PC-9 (cell line): ENCODE measurements at regions not wholly inside any gene's neighbourhood (a gene's known extent, or its start where the extent isn't known, plus 50 kb on each side); places are given as distances from the start of the nearest gene placed in this dataset.

Source experiments
- CTCF ChIP-seq: fragments of 200-600 bp; sonication (generic); conservative IDR thresholded peaks from 2 replicates; pipeline ENCODE4 v1.6.1; 2017; ENCODE audit warnings: mixed run types, antibody characterized with exemption, mild to moderate bottlenecking, moderate library complexity
- EZH2 ChIP-seq: fragments of 200-600 bp; sonication (generic); IDR thresholded peaks from 2 replicates; pipeline ENCODE4 v1.8.0; 2017; ENCODE audit warnings: antibody characterized with exemption, low read depth

GRCh38 chr6:4412077-4412476 is 276.7 kb upstream of the ECI2 start:
- TF ChIP-seq CTCF (no peak), EZH2 (no peak)
